WTC11 (cell line): ENCODE measurements at regions not wholly inside any gene's neighbourhood (a gene's known extent, or its start where the extent isn't known, plus 50 kb on each side); places are given as distances from the start of the nearest gene placed in this dataset.

Experiments
- ATAC-seq: fragments of 200-7000 bp; cut with Tn5 transposase; 2 replicates; pipeline ENCODE4 v1.10.0; 2021; ENCODE audit warnings: mild to moderate bottlenecking, moderate library complexity
- CTCF ChIA-PET: fragments of 300-600 bp; sonication (Branson Sonifier 250); formaldehyde crosslinking; loops from one replicate; lab custom pipeline; 2021; ENCODE audit warnings: antibody characterized with exemption; lab: Charles Lee
- POLR2A ChIA-PET: fragments of 350-600 bp; sonication (Branson Sonifier 250); formaldehyde crosslinking; loops from one replicate; lab custom pipeline; 2021; ENCODE audit warnings: antibody characterized with exemption; lab: Charles Lee
- DNase-seq: peaks from one replicate; pipeline ENCODE4 v3.0.0; 2021; ENCODE audit warnings: low spot score
- H3K27ac Mint-ChIP-seq: 2 replicates; pipeline ENCODE4 v1.8.0; 2021; ENCODE audit warnings: mixed read lengths
- H3K27me3 Mint-ChIP-seq: 2 replicates; pipeline ENCODE4 v1.8.0; 2021; ENCODE audit warnings: low read depth, mild to moderate bottlenecking, moderate library complexity, mixed read lengths
- H3K36me3 Mint-ChIP-seq: 2 replicates; pipeline ENCODE4 v1.8.0; 2021; ENCODE audit warnings: mixed read lengths
- H3K4me1 Mint-ChIP-seq: 2 replicates; pipeline ENCODE4 v1.8.0; 2022; ENCODE audit warnings: mixed read lengths
- H3K4me3 Mint-ChIP-seq: 2 replicates; pipeline ENCODE4 v1.8.0; 2021; ENCODE audit warnings: mild to moderate bottlenecking, moderate library complexity, mixed read lengths
- H3K9me3 Mint-ChIP-seq: 2 replicates; pipeline ENCODE4 v1.8.0; 2021; ENCODE audit warnings: mixed read lengths
- ARID4B ChIP-seq: sonication (generic); formaldehyde crosslinking; IDR thresholded peaks from 2 replicates; pipeline ENCODE4 v1.8.0; 2023; ENCODE audit warnings: missing genetic modification reagents, mild to moderate bottlenecking, borderline replicate concordance
- ATF2 ChIP-seq: sonication (generic); formaldehyde crosslinking; IDR thresholded peaks from 2 replicates; pipeline ENCODE4 v1.8.1; 2022; ENCODE audit warnings: low read depth, missing genetic modification reagents, borderline replicate concordance
- ATF3 ChIP-seq: sonication (generic); formaldehyde crosslinking; conservative IDR thresholded peaks from 2 replicates; pipeline ENCODE4 v1.8.1; 2022; ENCODE audit warnings: mild to moderate bottlenecking, missing genetic modification reagents
- EMX1 ChIP-seq: fragments of 250-450 bp; sonication (Bioruptor Pico); IDR thresholded peaks from 2 replicates; pipeline ENCODE4 v1.8.0; 2021; ENCODE audit warnings: mild to moderate bottlenecking
- GRHL2 ChIP-seq: fragments of 250-450 bp; sonication (Bioruptor Pico); IDR thresholded peaks from 2 replicates; pipeline ENCODE4 v1.8.0; 2022; ENCODE audit warnings: mild to moderate bottlenecking, moderate library complexity; ENCODE audit not compliant: insufficient replicate concordance, severe bottlenecking
- HMGA2 ChIP-seq: fragments of 250-450 bp; sonication (Bioruptor Pico); IDR thresholded peaks from 2 replicates; pipeline ENCODE4 v1.4.0; 2021; ENCODE audit warnings: mild to moderate bottlenecking, moderate library complexity
- MXD4 ChIP-seq: fragments of 250-450 bp; sonication (Bioruptor Pico); IDR thresholded peaks from 2 replicates; pipeline ENCODE4 v1.8.0; 2021; ENCODE audit warnings: mild to moderate bottlenecking, moderate library complexity, borderline replicate concordance
- NFATC4 ChIP-seq: fragments of 250-450 bp; sonication (Bioruptor Pico); IDR thresholded peaks from 2 replicates; pipeline ENCODE4 v1.9.0; 2021; ENCODE audit warnings: mild to moderate bottlenecking
- NR3C1 ChIP-seq: sonication (generic); formaldehyde crosslinking; conservative IDR thresholded peaks from 2 replicates; pipeline ENCODE4 v1.8.1; 2023; ENCODE audit warnings: low read depth, mild to moderate bottlenecking, missing genetic modification reagents
- PREB ChIP-seq: sonication (generic); formaldehyde crosslinking; IDR thresholded peaks from 2 replicates; pipeline ENCODE4 v1.8.1; 2022; ENCODE audit warnings: mild to moderate bottlenecking, missing genetic modification reagents, moderate library complexity, borderline replicate concordance
- SP1 ChIP-seq: sonication (generic); formaldehyde crosslinking; conservative IDR thresholded peaks from 2 replicates; pipeline ENCODE4 v1.8.1; 2022; ENCODE audit warnings: missing genetic modification reagents
- TEAD4 ChIP-seq: sonication (generic); formaldehyde crosslinking; IDR thresholded peaks from 2 replicates; pipeline ENCODE4 v1.8.0; 2022; ENCODE audit warnings: mild to moderate bottlenecking, missing genetic modification reagents
- ZNF121 ChIP-seq: sonication (generic); formaldehyde crosslinking; IDR thresholded peaks from 2 replicates; pipeline ENCODE4 v1.8.0; 2023; ENCODE audit warnings: missing genetic modification reagents
- ZNF232 ChIP-seq: sonication (generic); formaldehyde crosslinking; IDR thresholded peaks from 2 replicates; pipeline ENCODE4 v1.8.0; 2022; ENCODE audit warnings: mild to moderate bottlenecking, missing genetic modification reagents
- ZNF416 ChIP-seq: fragments of 250-450 bp; sonication (Bioruptor Pico); IDR thresholded peaks from 2 replicates; pipeline ENCODE4 v1.9.0; 2021; ENCODE audit warnings: mild to moderate bottlenecking, inconsistent platforms
- ZNF423 ChIP-seq: fragments of 250-450 bp; sonication (Bioruptor Pico); IDR thresholded peaks from 2 replicates; pipeline ENCODE4 v2.1.2; 2022; ENCODE audit warnings: mild to moderate bottlenecking, moderate library complexity
- ZNF512 ChIP-seq: sonication (generic); formaldehyde crosslinking; IDR thresholded peaks from 2 replicates; pipeline ENCODE4 v1.8.1; 2022; ENCODE audit warnings: missing genetic modification reagents, borderline replicate concordance
- ZNF532 ChIP-seq: fragments of 250-450 bp; sonication (Bioruptor Pico); IDR thresholded peaks from 2 replicates; pipeline ENCODE4 v1.9.0; 2021; ENCODE audit warnings: mild to moderate bottlenecking, borderline replicate concordance
- ZNF671 ChIP-seq: fragments of 250-450 bp; sonication (Bioruptor Pico); IDR thresholded peaks from 2 replicates; pipeline ENCODE4 v1.8.0; 2021; ENCODE audit warnings: mild to moderate bottlenecking

- Mint-ChIP-seq H3K4me1 (peaks cover 14% of the 10 kb centered on the region), H3K27ac (no peak overlapping the region), H3K4me3 (no peak overlapping the region), H3K27me3 (no peaks in the 10 kb centered on the region), H3K9me3 (no peaks in the 10 kb centered on the region), H3K36me3 (no peaks in the 10 kb centered on the region)
- POLR2A ChIA-PET, result no interaction called here
- CTCF ChIA-PET, result no interaction called here
- TF ChIP-seq SP1 (CRISPR knock-in tag), result no peak
- no peak for TF ChIP-seq ZNF671 (CRISPR knock-in tag)
- TF ChIP-seq GRHL2 (CRISPR knock-in tag), result no peak
- TF ChIP-seq HMGA2 (CRISPR knock-in tag), result no peak
- no peak for TF ChIP-seq ZNF532 (CRISPR knock-in tag)
- no peak for TF ChIP-seq ZNF121 (CRISPR knock-in tag)
- TF ChIP-seq ATF3 (CRISPR knock-in tag), result no peak
- TF ChIP-seq EMX1 (CRISPR knock-in tag), result no peak
- TF ChIP-seq ZNF232 (CRISPR knock-in tag), result no peak
- TF ChIP-seq ZNF512 (CRISPR knock-in tag), result no peak
- no peak for TF ChIP-seq NFATC4
- no peak for TF ChIP-seq ATF2 (CRISPR knock-in tag)
- TF ChIP-seq ZNF416 (CRISPR knock-in tag), result no peak
- TF ChIP-seq TEAD4 (CRISPR knock-in tag), result no peak
- TF ChIP-seq ZNF423 (CRISPR knock-in tag), result no peak
- TF ChIP-seq ARID4B (CRISPR knock-in tag), result no peak
- no peak for TF ChIP-seq MXD4 (CRISPR knock-in tag)
- TF ChIP-seq NR3C1 (CRISPR knock-in tag), result no peak
- no peak for TF ChIP-seq PREB (CRISPR knock-in tag)
- ATAC-seq (no peak), DNase-seq (no peak)
Measured at GRCh38 chr15:35974052-35974451, 428.1 kb upstream of the DPH6 start.
